ENCODE measurements at regions not wholly inside any gene's neighbourhood (a gene's known extent, or its start where the extent isn't known, plus 50 kb on each side); places are given as distances from the start of the nearest gene placed in this dataset.

DNA sequence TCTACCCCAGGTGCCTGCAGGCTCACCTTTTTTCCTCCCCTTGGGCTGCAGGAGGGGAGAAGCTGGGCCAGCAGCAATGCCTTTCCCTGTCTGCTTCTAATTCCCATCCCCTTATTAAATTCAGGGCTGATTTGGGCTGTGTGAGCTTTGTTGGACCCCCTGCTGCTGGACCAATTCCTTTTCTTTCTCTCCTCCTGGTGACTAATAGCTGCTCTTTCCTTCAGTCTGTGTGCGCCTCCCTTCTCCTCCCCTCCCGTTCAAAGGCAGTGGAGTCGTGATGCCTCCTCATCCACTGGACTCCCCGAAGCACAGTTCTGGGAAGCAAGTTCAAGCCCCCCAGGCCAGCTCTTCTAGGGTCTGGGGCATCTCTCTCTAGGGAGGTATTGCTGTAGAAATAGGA lies 567.9 kb upstream of the CADM1 start:
- Histone ChIP-seq H3K4me1 (replicated peaks in 1 of 2) (no peaks in the 10 kb centered on the region), H3K27me3 (no peaks in the 10 kb centered on the region), H3K4me3 (no peak overlapping the region), H3K36me3 (replicated peaks in 1 of 2) (no peaks in the 10 kb centered on the region), H3K9me3 (replicated peaks in 1 of 3) (no peaks in the 10 kb centered on the region), H3K27ac (no peak overlapping the region)
- WGBS, 4 donors: 55 to 73% (median 69%) methylated on average over 4 of the region's 4 CpGs
- intact Hi-C loops (cut with DNase I): no loop called here
- no peak for TF ChIP-seq POLR2A (IDR thresholded peaks at IDR 0.05)
- no peak for TF ChIP-seq CTCF (IDR thresholded peaks at IDR 0.05)
- DNase-seq: no peak

- intact Hi-C loops (cut with DNase I): no loop called here
- no peaks in the 10 kb centered on the region for H3K4me1 ChIP-seq (replicated peaks in 1 of 2)
- H3K4me3 ChIP-seq: no peak overlapping the region
- H3K27ac ChIP-seq: no peak overlapping the region
- no peak for DNase-seq
- no peak for TF ChIP-seq CTCF (IDR thresholded peaks at IDR 0.05)
- no peak for TF ChIP-seq POLR2A (IDR thresholded peaks at IDR 0.05)
- H3K9me3 ChIP-seq (replicated peaks in 1 of 3): no peaks in the 10 kb centered on the region
- H3K27me3 ChIP-seq: no peaks in the 10 kb centered on the region
- no peaks in the 10 kb centered on the region for H3K36me3 ChIP-seq (replicated peaks in 1 of 2)
- 80 to 88% (median 83%) methylated on average over 6 of the region's 6 CpGs for WGBS, 4 donors
Measured at GRCh38 chr11:116071241-116071640, 567.0 kb upstream of the CADM1 start.

GRCh38 chr11:116070520-116070919 lies 566.3 kb upstream of the CADM1 start:
- DNase-seq: no peak
- intact Hi-C loops (cut with DNase I): no loop called here
- TF ChIP-seq CTCF (IDR thresholded peaks at IDR 0.05) (no peak), POLR2A (IDR thresholded peaks at IDR 0.05) (no peak)
- Histone ChIP-seq H3K27me3 (no peaks in the 10 kb centered on the region), H3K9me3 (replicated peaks in 1 of 3) (no peaks in the 10 kb centered on the region), H3K4me3 (no peak overlapping the region), H3K27ac (no peak overlapping the region), H3K36me3 (replicated peaks in 1 of 2) (no peaks in the 10 kb centered on the region), H3K4me1 (replicated peaks in 1 of 2) (no peaks in the 10 kb centered on the region)
- WGBS, 4 donors: 45 to 60% (median 59%) methylated on average over 4 of the region's 4 CpGs

DNA sequence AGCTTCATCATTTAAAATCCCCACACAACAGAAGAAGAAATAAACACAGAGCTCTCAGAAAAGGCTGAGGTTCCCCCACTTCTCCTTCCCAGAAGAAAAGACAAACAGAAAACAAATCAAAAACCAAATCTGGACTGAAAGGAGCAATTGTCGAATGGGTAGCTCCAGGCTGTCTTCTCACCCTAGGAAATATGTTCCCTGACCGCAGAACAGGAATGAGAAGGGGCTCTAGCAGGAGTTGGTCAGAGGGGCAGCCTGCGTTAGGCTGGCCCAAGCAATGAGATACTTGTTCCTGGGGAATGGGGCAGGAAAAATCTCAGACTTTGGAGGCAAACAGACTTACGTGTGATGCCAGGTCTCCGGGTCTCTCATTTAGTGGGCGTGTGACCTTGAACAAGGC lies 562.6 kb upstream of the CADM1 start:
- 75 to 84% (median 79%) methylated on average over 6 of the region's 6 CpGs for WGBS, 4 donors
- no peaks in the 10 kb centered on the region for H3K36me3 ChIP-seq (replicated peaks in 1 of 2)
- intact Hi-C loops (cut with DNase I): no loop called here
- H3K4me1 ChIP-seq (replicated peaks in 1 of 2): no peaks in the 10 kb centered on the region
- H3K27me3 ChIP-seq: no peaks in the 10 kb centered on the region
- H3K9me3 ChIP-seq (replicated peaks in 1 of 3): no peaks in the 10 kb centered on the region
- no peak for DNase-seq
- no peak overlapping the region for H3K4me3 ChIP-seq
- TF ChIP-seq POLR2A (IDR thresholded peaks at IDR 0.05): no peak
- H3K27ac ChIP-seq: no peak overlapping the region

GRCh38 chr11:116065986-116066385 lies 561.8 kb upstream of the CADM1 start:
- Histone ChIP-seq H3K27me3 (no peaks in the 10 kb centered on the region), H3K27ac (no peak overlapping the region), H3K9me3 (replicated peaks in 1 of 3) (no peaks in the 10 kb centered on the region), H3K4me3 (no peak overlapping the region), H3K36me3 (replicated peaks in 1 of 2) (no peaks in the 10 kb centered on the region), H3K4me1 (replicated peaks in 1 of 2) (no peaks in the 10 kb centered on the region)
- WGBS, 4 donors: 83 to 91% (median 86%) methylated on average over 8 of the region's 8 CpGs
- no peak for TF ChIP-seq CTCF (IDR thresholded peaks at IDR 0.05)
- no peak for TF ChIP-seq POLR2A (IDR thresholded peaks at IDR 0.05)
- intact Hi-C loops (cut with DNase I): no loop called here
- no peak for DNase-seq
